GM12878 (cell line): ENCODE measurements at regions not wholly inside any gene's neighbourhood (a gene's known extent, or its start where the extent isn't known, plus 50 kb on each side); places are given as distances from the start of the nearest gene placed in this dataset.

Source experiments
- ATAC-seq: fragments of 200-7000 bp; cut with Tn5 transposase; 3 replicates; pipeline ENCODE4 v1.9.1; 2020; ENCODE audit warnings: mild to moderate bottlenecking, moderate library complexity
- BruUV-seq: library from RNA; stranded (reverse); fragments of 400-500 nt; replicated peaks from 2 replicates; lab custom pipeline; 2021; lab: Mats Ljungman, UMichigan
- CTCF ChIA-PET: fragments of 300-600 bp; sonication (Branson Sonifier 250); formaldehyde crosslinking; extraction: SDS; loops from one replicate; lab custom pipeline; 2021; ENCODE audit warnings: inconsistent platforms; lab: Yijun Ruan, JAX
- POLR2A ChIA-PET: fragments of 350-600 bp; formaldehyde crosslinking; extraction: SDS; loops from one replicate; lab custom pipeline; 2021; ENCODE audit warnings: inconsistent platforms; lab: Charles Lee
- RAD21 ChIA-PET: fragments of 300-600 bp; sonication (Branson Sonifier 250); formaldehyde crosslinking; loops from one replicate; lab custom pipeline; 2023; ENCODE audit warnings: antibody characterized with exemption; ENCODE audit not compliant: unreplicated experiment; lab: Charles Lee
- SMC1A ChIA-PET: fragments of 300-600 bp; sonication (Branson Sonifier 250); formaldehyde crosslinking; loops from one replicate; lab custom pipeline; 2023; ENCODE audit not compliant: unreplicated experiment, uncharacterized antibody; lab: Charles Lee
- DNase-seq: peaks from one replicate; pipeline ENCODE4 v3.0.0-alpha.2; 2011; ENCODE audit warnings: low read depth, low spot score
- FAIRE-seq: peaks from 3 replicates; lab custom pipeline; 2011; peaks lifted over from hg19 to GRCh38; lab: Jason Lieb, UNC
- H2AFZ ChIP-seq: 2 replicates; pipeline ENCODE4 v1.6.0; 2011; ENCODE audit warnings: low read depth, low read length, control low read depth; ENCODE audit not compliant: control insufficient read depth
- H3K27ac ChIP-seq: 2 replicates; pipeline ENCODE4 v1.5.1; 2011; ENCODE audit warnings: control low read depth; ENCODE audit not compliant: control insufficient read depth, insufficient read depth
- H3K27me3 ChIP-seq, 2 experiments: replicated peaks in 1 of 2; 2 replicates each; pipeline versions ENCODE4 v1.6.0 to v1.6.1; 2011; ENCODE audit warnings: low read length in 1 of 2; ENCODE audit not compliant: control insufficient read depth in 2 of 2, insufficient read depth in 2 of 2
- H3K36me3 ChIP-seq, 2 experiments: 2 replicates each; pipeline ENCODE4 v1.5.1; 2011; ENCODE audit warnings: low read length in 1 of 2; ENCODE audit not compliant: control insufficient read depth in 2 of 2, insufficient read depth in 2 of 2
- H3K4me1 ChIP-seq: 2 replicates; pipeline ENCODE4 v1.6.1; 2011; ENCODE audit warnings: mild to moderate bottlenecking, low read length, moderate library complexity, mixed read lengths; ENCODE audit not compliant: control insufficient read depth, insufficient read depth
- H3K4me2 ChIP-seq: 2 replicates; pipeline ENCODE4 v1.6.0; 2011; ENCODE audit warnings: control low read depth; ENCODE audit not compliant: control insufficient read depth, insufficient read depth
- H3K4me3 ChIP-seq: fragments of 200-600 bp; sonication (generic); 2 replicates; pipeline ENCODE4 v1.5.1; 2016
- H3K79me2 ChIP-seq: 2 replicates; pipeline ENCODE4 v1.6.0; 2011; ENCODE audit warnings: low read length; ENCODE audit not compliant: control insufficient read depth, insufficient read depth
- H3K9ac ChIP-seq: 2 replicates; pipeline ENCODE4 v1.8.0; 2011; ENCODE audit warnings: low read length, control low read depth, mixed read lengths; ENCODE audit not compliant: control insufficient read depth, insufficient read depth
- H3K9me3 ChIP-seq: replicated peaks from 3 replicates; pipeline ENCODE4 v1.5.1; 2011; ENCODE audit warnings: mild to moderate bottlenecking, low read length; ENCODE audit not compliant: control insufficient read depth, insufficient read depth
- H4K20me1 ChIP-seq: 2 replicates; pipeline ENCODE4 v1.6.0; 2011; ENCODE audit not compliant: control insufficient read depth, insufficient read depth
- CREB1 ChIP-seq: IDR thresholded peaks from 2 replicates; pipeline ENCODE4 v1.6.1; 2012; ENCODE audit warnings: low read depth, mild to moderate bottlenecking, inconsistent platforms
- MTA3 ChIP-seq: IDR thresholded peaks from 2 replicates; pipeline ENCODE4 v1.6.1; 2012; ENCODE audit warnings: low read length, inconsistent platforms, borderline replicate concordance
- RAD51 ChIP-seq: fragments of 450-650 bp; IDR thresholded peaks from 2 replicates; pipeline ENCODE4 v1.6.1; 2016; ENCODE audit warnings: moderate library complexity, mild to moderate bottlenecking, inconsistent platforms
- SIX5 ChIP-seq: IDR thresholded peaks from 2 replicates; pipeline ENCODE4 v1.6.1; 2011; ENCODE audit warnings: mild to moderate bottlenecking, low read depth, low read length, moderate library complexity; ENCODE audit not compliant: severe bottlenecking
- ZNF207 ChIP-seq: fragments of 450-650 bp; IDR thresholded peaks from 2 replicates; pipeline ENCODE4 v1.6.1; 2014; ENCODE audit warnings: antibody characterized with exemption, mild to moderate bottlenecking, borderline replicate concordance
- WGBS: methylation state at CpG from one replicate; pipeline ENCODE4 v1.1.6; 2016; ENCODE audit warnings: low lambda C conversion rate; ENCODE audit not compliant: insufficient replicate concordance, insufficient coverage; ENCODE audit errors: missing lambda C conversion rate; 5-methylcytosine and 5-hydroxymethylcytosine counted together
- in situ Hi-C: fragments of 300-500 bp; cut with MboI; formaldehyde crosslinking; loops from 9 replicates; pipeline ENCODE4 v1.14.3; 2018; ENCODE audit warnings: mixed read lengths
- intact Hi-C: fragments of 100-400 bp; cut with micrococcal nuclease; formaldehyde crosslinking; loops from one replicate; pipeline ENCODE4 v1.14.2; 2022; ENCODE audit not compliant: unreplicated experiment
- TF ChIP-seq, protein P1 (sequence below): fragments of 450-650 bp; IDR thresholded peaks from 2 replicates; pipeline ENCODE4 v1.6.1; 2017; ENCODE audit warnings: low read depth, mild to moderate bottlenecking, moderate library complexity
- TF ChIP-seq, protein P2 (sequence below): fragments of 450-650 bp; IDR thresholded peaks from 2 replicates; pipeline ENCODE4 v1.6.1; 2017; ENCODE audit warnings: borderline replicate concordance
- TF ChIP-seq, protein P3 (sequence below): fragments of 450-650 bp; IDR thresholded peaks from 2 replicates; pipeline ENCODE4 v1.6.1; 2017; ENCODE audit warnings: mild to moderate bottlenecking, moderate library complexity

DNA sequence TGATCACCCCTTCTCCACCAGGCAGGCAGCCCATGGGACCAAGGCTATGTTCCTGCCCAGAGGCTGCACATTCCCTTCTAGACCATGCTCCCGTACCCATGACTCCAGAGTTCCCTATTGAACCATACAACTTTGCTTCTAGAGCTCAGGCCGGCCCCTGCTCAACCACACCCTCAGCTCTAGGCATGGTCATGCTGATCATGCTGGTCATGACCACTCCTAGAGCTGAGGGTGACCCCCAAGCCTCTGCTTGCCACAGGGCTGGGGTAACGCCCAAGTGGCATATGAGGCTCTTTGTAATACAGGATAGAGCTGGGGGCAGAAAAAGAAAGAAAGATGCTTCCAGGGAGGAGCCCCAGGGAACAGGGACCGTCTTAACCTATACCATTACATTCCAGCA, 301.8 kb downstream of the SP3 start:
- no peak for TF ChIP-seq ZNF207
- TF ChIP-seq MTA3: no peak
- TF ChIP-seq, protein P1, sequence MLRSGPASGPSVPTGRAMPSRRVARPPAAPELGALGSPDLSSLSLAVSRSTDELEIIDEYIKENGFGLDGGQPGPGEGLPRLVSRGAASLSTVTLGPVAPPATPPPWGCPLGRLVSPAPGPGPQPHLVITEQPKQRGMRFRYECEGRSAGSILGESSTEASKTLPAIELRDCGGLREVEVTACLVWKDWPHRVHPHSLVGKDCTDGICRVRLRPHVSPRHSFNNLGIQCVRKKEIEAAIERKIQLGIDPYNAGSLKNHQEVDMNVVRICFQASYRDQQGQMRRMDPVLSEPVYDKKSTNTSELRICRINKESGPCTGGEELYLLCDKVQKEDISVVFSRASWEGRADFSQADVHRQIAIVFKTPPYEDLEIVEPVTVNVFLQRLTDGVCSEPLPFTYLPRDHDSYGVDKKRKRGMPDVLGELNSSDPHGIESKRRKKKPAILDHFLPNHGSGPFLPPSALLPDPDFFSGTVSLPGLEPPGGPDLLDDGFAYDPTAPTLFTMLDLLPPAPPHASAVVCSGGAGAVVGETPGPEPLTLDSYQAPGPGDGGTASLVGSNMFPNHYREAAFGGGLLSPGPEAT: no peak
- TF ChIP-seq, protein P2, sequence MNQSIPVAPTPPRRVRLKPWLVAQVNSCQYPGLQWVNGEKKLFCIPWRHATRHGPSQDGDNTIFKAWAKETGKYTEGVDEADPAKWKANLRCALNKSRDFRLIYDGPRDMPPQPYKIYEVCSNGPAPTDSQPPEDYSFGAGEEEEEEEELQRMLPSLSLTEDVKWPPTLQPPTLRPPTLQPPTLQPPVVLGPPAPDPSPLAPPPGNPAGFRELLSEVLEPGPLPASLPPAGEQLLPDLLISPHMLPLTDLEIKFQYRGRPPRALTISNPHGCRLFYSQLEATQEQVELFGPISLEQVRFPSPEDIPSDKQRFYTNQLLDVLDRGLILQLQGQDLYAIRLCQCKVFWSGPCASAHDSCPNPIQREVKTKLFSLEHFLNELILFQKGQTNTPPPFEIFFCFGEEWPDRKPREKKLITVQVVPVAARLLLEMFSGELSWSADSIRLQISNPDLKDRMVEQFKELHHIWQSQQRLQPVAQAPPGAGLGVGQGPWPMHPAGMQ: no peak
- no peak for TF ChIP-seq SIX5
- TF ChIP-seq, protein P3, sequence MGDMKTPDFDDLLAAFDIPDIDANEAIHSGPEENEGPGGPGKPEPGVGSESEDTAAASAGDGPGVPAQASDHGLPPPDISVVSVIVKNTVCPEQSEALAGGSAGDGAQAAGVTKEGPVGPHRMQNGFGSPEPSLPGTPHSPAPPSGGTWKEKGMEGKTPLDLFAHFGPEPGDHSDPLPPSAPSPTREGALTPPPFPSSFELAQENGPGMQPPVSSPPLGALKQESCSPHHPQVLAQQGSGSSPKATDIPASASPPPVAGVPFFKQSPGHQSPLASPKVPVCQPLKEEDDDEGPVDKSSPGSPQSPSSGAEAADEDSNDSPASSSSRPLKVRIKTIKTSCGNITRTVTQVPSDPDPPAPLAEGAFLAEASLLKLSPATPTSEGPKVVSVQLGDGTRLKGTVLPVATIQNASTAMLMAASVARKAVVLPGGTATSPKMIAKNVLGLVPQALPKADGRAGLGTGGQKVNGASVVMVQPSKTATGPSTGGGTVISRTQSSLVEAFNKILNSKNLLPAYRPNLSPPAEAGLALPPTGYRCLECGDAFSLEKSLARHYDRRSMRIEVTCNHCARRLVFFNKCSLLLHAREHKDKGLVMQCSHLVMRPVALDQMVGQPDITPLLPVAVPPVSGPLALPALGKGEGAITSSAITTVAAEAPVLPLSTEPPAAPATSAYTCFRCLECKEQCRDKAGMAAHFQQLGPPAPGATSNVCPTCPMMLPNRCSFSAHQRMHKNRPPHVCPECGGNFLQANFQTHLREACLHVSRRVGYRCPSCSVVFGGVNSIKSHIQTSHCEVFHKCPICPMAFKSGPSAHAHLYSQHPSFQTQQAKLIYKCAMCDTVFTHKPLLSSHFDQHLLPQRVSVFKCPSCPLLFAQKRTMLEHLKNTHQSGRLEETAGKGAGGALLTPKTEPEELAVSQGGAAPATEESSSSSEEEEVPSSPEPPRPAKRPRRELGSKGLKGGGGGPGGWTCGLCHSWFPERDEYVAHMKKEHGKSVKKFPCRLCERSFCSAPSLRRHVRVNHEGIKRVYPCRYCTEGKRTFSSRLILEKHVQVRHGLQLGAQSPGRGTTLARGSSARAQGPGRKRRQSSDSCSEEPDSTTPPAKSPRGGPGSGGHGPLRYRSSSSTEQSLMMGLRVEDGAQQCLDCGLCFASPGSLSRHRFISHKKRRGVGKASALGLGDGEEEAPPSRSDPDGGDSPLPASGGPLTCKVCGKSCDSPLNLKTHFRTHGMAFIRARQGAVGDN: no peak
- TF ChIP-seq CREB1: no peak
- TF ChIP-seq RAD51: no peak
- in situ Hi-C loops (no loop called here), intact Hi-C loops (no loop called here)
- SMC1A ChIA-PET: interaction anchor here (0.7 kb wide), 1 partner anchor 9 kb away, joined by 3 read pairs; no protein-coding TSS in a partner anchor
- ATAC-seq (no peak), FAIRE-seq (no peak), DNase-seq (no peak)
- Histone ChIP-seq H3K27me3 (peaks cover 3 to 4% of the 10 kb centered on the region in 2 experiments; a peak in 2 of 4 replicates), H3K4me1 (no peaks in the 10 kb centered on the region), H3K4me3 (no peak overlapping the region), H3K4me2 (no peak overlapping the region), H2AFZ (no peak overlapping the region), H3K79me2 (no peaks in the 10 kb centered on the region), H3K9ac (no peak overlapping the region), H3K9me3 (no peaks in the 10 kb centered on the region), H3K27ac (no peak overlapping the region), H3K36me3 (no peaks in the 10 kb centered on the region), H4K20me1 (no peaks in the 10 kb centered on the region)
- CTCF ChIA-PET: no interaction called here
- no TSS peak for BruUV-seq
- WGBS: 1% methylated on average over 4 of the region's 4 CpGs
- POLR2A ChIA-PET: no interaction called here
- RAD21 ChIA-PET: no interaction called here
